Panc1 (cell line): ENCODE measurements at regions not wholly inside any gene's neighbourhood (a gene's known extent, or its start where the extent isn't known, plus 50 kb on each side); places are given as distances from the start of the nearest gene placed in this dataset.

Source experiments
- ATAC-seq: fragments of 200-7000 bp; cut with Tn5 transposase; 2 replicates; pipeline ENCODE4 v1.9.1; 2020; ENCODE audit warnings: mild to moderate bottlenecking, moderate library complexity
- BruUV-seq: library from RNA; stranded (reverse); fragments of 400-500 nt; replicated peaks from 2 replicates; lab custom pipeline; 2021; lab: Mats Ljungman, UMichigan
- CTCF ChIA-PET: fragments of 300-600 bp; sonication (Branson Sonifier 250); formaldehyde crosslinking; loops from one replicate; lab custom pipeline; 2022; ENCODE audit warnings: antibody characterized with exemption; lab: Charles Lee
- POLR2A ChIA-PET: fragments of 300-600 bp; sonication (Branson Sonifier 250); formaldehyde crosslinking; loops from one replicate; lab custom pipeline; 2022; ENCODE audit warnings: antibody characterized with exemption; lab: Charles Lee
- DNase-seq: peaks from one replicate; pipeline ENCODE4 v3.0.0-alpha.2; 2010; ENCODE audit warnings: low read depth, low spot score
- H3K27ac ChIP-seq: 2 replicates; pipeline ENCODE4 v1.5.1; 2011; ENCODE audit warnings: mild to moderate bottlenecking, low read length, inconsistent platforms
- H3K27me3 ChIP-seq: fragments of 200-500 bp; sonication (Bioruptor generic); 2 replicates; pipeline ENCODE4 v1.6.0; 2014; ENCODE audit warnings: low read length, inconsistent platforms; ENCODE audit not compliant: control insufficient read depth, insufficient read depth
- H3K36me3 ChIP-seq: fragments of 200-500 bp; sonication (Bioruptor generic); 2 replicates; pipeline ENCODE4 v1.5.1; 2014; ENCODE audit warnings: inconsistent platforms, mild to moderate bottlenecking, low read length, moderate library complexity; ENCODE audit not compliant: control insufficient read depth, insufficient read depth
- H3K4me1 ChIP-seq: 2 replicates; pipeline ENCODE4 v1.5.1; 2011; ENCODE audit warnings: inconsistent platforms, mild to moderate bottlenecking, low read length, moderate library complexity; ENCODE audit not compliant: control insufficient read depth, insufficient read depth
- H3K4me3 ChIP-seq, 2 experiments: 2 replicates each; pipeline ENCODE4 v1.5.1; 2011 to 2012; ENCODE audit warnings: low read depth in 2 of 2, low read length in 2 of 2, mild to moderate bottlenecking in 2 of 2, inconsistent platforms in 1 of 2, moderate library complexity in 1 of 2
- H3K9me3 ChIP-seq: fragments of 200-500 bp; sonication (Bioruptor generic); 2 replicates; pipeline ENCODE4 v1.5.1; 2014; ENCODE audit warnings: low read depth, mild to moderate bottlenecking, inconsistent platforms, low read length, moderate library complexity; ENCODE audit not compliant: control insufficient read depth, insufficient read depth
- POLR2AphosphoS5 ChIP-seq: IDR thresholded peaks from 2 replicates; pipeline ENCODE4 v1.6.1; 2012; ENCODE audit warnings: mild to moderate bottlenecking, low read depth, low read length, moderate library complexity
- SIN3A ChIP-seq: IDR thresholded peaks from 2 replicates; pipeline ENCODE4 v1.6.1; 2012; ENCODE audit warnings: low read depth, mild to moderate bottlenecking, low read length, moderate library complexity, borderline replicate concordance; ENCODE audit not compliant: insufficient read depth
- TCF7L2 ChIP-seq: IDR thresholded peaks from 2 replicates; pipeline ENCODE4 v1.6.1; 2011; ENCODE audit warnings: mild to moderate bottlenecking, low read depth, low read length, inconsistent platforms
- in situ Hi-C: cut with HindIII; loops from 2 replicates; pipeline ENCODE4 v1.10.0; 2016; ENCODE audit warnings: low sequenced_read_pairs, low pct_unique_long_range_greater_than_20kb
- intact Hi-C: fragments of 100-400 bp; cut with micrococcal nuclease; formaldehyde crosslinking; loops from one replicate; pipeline ENCODE4 v1.10.0; 2022; ENCODE audit not compliant: unreplicated experiment
- TF ChIP-seq, protein P1 (sequence below): fragments of 450-650 bp; IDR thresholded peaks from 2 replicates; pipeline ENCODE4 v1.5.1; 2017; ENCODE audit warnings: mild to moderate bottlenecking
- TF ChIP-seq, protein P2 (sequence below), 2 experiments: IDR thresholded peaks; 2 replicates each; pipeline ENCODE4 v1.6.1; 2011 to 2012; ENCODE audit warnings: low read depth in 2 of 2, control low read depth in 1 of 2, low read length in 1 of 2, mild to moderate bottlenecking in 1 of 2, moderate library complexity in 1 of 2; ENCODE audit not compliant: insufficient read depth in 1 of 2

DNA sequence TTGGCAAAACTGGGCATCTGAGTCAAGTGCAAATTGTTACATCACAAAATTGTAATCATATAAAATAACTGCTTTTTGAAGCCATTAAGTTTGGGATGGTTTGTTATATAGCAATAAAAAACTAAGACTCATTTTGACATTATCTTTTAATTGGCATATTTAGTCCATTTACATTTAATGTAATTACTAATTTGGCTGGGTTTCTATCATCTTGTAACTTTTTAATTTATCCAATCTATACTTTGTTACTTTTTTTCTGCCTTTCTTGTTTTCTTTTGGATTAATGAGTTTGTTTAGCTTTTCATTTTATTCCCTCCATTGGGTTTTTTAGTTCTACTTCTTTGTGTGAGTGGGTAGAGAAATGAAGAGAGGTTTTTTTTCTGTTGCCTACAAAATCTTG is 76.3 kb downstream of the DRAM2 start:
- BruUV-seq = no TSS peak
- ATAC-seq = no peak
- no peak for DNase-seq
- no peaks in the 10 kb centered on the region for H3K27me3 ChIP-seq
- H3K9me3 ChIP-seq = no peaks in the 10 kb centered on the region
- no peak overlapping the region for H3K27ac ChIP-seq
- intact Hi-C loops (no loop called here), in situ Hi-C loops (no loop called here)
- TF ChIP-seq, protein P1, sequence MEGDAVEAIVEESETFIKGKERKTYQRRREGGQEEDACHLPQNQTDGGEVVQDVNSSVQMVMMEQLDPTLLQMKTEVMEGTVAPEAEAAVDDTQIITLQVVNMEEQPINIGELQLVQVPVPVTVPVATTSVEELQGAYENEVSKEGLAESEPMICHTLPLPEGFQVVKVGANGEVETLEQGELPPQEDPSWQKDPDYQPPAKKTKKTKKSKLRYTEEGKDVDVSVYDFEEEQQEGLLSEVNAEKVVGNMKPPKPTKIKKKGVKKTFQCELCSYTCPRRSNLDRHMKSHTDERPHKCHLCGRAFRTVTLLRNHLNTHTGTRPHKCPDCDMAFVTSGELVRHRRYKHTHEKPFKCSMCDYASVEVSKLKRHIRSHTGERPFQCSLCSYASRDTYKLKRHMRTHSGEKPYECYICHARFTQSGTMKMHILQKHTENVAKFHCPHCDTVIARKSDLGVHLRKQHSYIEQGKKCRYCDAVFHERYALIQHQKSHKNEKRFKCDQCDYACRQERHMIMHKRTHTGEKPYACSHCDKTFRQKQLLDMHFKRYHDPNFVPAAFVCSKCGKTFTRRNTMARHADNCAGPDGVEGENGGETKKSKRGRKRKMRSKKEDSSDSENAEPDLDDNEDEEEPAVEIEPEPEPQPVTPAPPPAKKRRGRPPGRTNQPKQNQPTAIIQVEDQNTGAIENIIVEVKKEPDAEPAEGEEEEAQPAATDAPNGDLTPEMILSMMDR = no peak
- TF ChIP-seq SIN3A (no peak), TCF7L2 (no peak), POLR2AphosphoS5 (no peak)
- TF ChIP-seq, protein P2, sequence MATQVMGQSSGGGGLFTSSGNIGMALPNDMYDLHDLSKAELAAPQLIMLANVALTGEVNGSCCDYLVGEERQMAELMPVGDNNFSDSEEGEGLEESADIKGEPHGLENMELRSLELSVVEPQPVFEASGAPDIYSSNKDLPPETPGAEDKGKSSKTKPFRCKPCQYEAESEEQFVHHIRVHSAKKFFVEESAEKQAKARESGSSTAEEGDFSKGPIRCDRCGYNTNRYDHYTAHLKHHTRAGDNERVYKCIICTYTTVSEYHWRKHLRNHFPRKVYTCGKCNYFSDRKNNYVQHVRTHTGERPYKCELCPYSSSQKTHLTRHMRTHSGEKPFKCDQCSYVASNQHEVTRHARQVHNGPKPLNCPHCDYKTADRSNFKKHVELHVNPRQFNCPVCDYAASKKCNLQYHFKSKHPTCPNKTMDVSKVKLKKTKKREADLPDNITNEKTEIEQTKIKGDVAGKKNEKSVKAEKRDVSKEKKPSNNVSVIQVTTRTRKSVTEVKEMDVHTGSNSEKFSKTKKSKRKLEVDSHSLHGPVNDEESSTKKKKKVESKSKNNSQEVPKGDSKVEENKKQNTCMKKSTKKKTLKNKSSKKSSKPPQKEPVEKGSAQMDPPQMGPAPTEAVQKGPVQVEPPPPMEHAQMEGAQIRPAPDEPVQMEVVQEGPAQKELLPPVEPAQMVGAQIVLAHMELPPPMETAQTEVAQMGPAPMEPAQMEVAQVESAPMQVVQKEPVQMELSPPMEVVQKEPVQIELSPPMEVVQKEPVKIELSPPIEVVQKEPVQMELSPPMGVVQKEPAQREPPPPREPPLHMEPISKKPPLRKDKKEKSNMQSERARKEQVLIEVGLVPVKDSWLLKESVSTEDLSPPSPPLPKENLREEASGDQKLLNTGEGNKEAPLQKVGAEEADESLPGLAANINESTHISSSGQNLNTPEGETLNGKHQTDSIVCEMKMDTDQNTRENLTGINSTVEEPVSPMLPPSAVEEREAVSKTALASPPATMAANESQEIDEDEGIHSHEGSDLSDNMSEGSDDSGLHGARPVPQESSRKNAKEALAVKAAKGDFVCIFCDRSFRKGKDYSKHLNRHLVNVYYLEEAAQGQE (IDR thresholded peaks at IDR 0.05; ENCODE audit: insufficient read depth in 1 of 2, low read depth in 2 of 2, low read length in 1 of 2) = no peak
- ChIA-PET POLR2A (no interaction called here), CTCF (no interaction called here)
- H3K36me3 ChIP-seq = no peaks in the 10 kb centered on the region
- no peaks in the 10 kb centered on the region for H3K4me1 ChIP-seq
- no peak overlapping the region for H3K4me3 ChIP-seq

DNA sequence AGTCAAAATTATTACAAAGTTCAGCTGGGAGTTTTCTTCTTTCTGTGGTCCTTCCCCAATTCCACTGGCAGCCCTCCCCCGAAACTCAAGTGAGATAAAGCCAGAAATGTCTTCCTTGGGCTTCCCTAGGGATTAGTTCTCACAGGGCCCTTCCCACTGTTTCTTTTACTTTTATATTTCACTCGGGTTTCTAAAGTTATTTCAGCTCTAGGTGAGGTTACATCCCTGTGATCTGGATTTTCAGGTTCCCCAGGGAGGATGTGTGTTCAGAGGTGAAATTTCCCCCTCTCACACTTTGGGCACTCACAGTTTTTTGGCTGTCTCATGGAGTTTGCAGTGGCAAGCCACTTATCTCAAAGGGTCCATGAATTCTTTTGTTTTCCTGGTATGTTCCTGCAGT is 77.3 kb downstream of the DRAM2 start:
- no TSS peak for BruUV-seq
- in situ Hi-C loops (no loop called here), intact Hi-C loops (no loop called here)
- Histone ChIP-seq H3K4me1 (no peaks in the 10 kb centered on the region), H3K4me3 (no peak overlapping the region), H3K27ac (no peak overlapping the region), H3K27me3 (no peaks in the 10 kb centered on the region), H3K36me3 (no peaks in the 10 kb centered on the region), H3K9me3 (no peaks in the 10 kb centered on the region)
- TF ChIP-seq TCF7L2 (no peak), SIN3A (no peak), POLR2AphosphoS5 (no peak)
- TF ChIP-seq, protein P1 = no peak
- TF ChIP-seq, protein P2 (IDR thresholded peaks at IDR 0.05; ENCODE audit: insufficient read depth in 1 of 2, low read depth in 2 of 2, low read length in 1 of 2) = no peak
- no peak for ATAC-seq
- ChIA-PET CTCF (no interaction called here), POLR2A (no interaction called here)
- DNase-seq = no peak
